ENCODE measurements at regions not wholly inside any gene's neighbourhood (a gene's known extent, or its start where the extent isn't known, plus 50 kb on each side); places are given as distances from the start of the nearest gene placed in this dataset. TPM values are rescaled to one million over a fixed set of nuclear protein-coding genes. Genes with fewer than 3 reads are reported as not detected.

Small RNA genes lying in the stretch of these regions (microRNA-seq; reads per million reads assigned to microRNA genes)
- not detected for gene RNU4ATAC17P (ENCODE audit: insufficient read depth, insufficient read length)

Small RNA genes lying in the stretch of these regions (small RNA-seq; reads per million reads assigned to genes)
- 0 reads per million in 5 experiments for gene RNU4ATAC17P

Data from IMR-90 (cell line).